ENCODE measurements at regions not wholly inside any gene's neighbourhood (a gene's known extent, or its start where the extent isn't known, plus 50 kb on each side); places are given as distances from the start of the nearest gene placed in this dataset.
"Not testable (repeated sequence)": the region's sequence is repeated elsewhere in the genome, so short reads cannot be mapped to it uniquely, and the experiment has no call there.

DNA sequence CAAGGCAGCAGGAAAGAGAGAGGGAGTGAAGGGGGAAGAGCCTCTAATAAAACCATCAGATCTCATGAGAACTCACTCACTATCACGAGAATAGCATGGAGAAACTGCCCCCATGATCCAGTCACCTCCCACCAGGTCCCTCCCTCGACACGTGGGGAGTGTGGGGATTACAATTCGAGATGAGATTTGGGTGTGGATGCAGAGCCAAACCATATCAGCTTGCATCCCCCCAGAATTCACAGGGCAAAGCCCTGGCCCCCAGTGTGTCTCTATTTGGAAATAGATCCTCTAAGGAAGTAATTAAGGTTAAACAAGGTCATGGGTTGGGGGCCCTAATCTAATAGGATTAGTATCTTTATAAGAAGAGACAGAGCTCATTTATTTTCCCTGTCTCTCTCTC lies 56.1 kb upstream of the TCL1A start (continued):
- TF ChIP-seq ZNF609 (CRISPR knock-in tag; IDR thresholded peaks at IDR 0.05; ENCODE audit: borderline replicate concordance) (no peak), ZC3H4 (CRISPR knock-in tag; IDR thresholded peaks at IDR 0.05; ENCODE audit: borderline replicate concordance) (no peak)

GRCh38 chr14:95769431-95769830 lies 55.5 kb upstream of the TCL1A start:
- DNase-seq (ENCODE audit: extremely low read depth in 1 of 4, low spot score in 3 of 4); H3K4me3 ChIP-seq; H3K4me1 ChIP-seq (replicated peaks in 1 of 2; ENCODE audit: control insufficient read depth in 2 of 2, insufficient read depth in 2 of 2, low read length in 2 of 2); H3K36me3 ChIP-seq (ENCODE audit: control insufficient read depth, insufficient read depth, low read length); H3K9ac ChIP-seq (ENCODE audit: insufficient read depth in 1 of 2, low read depth in 2 of 2, low read length in 2 of 2); POLR2A ChIA-PET; H3K9me1 ChIP-seq (ENCODE audit: control insufficient read depth, insufficient read depth, low read length); H3K27me3 ChIP-seq (ENCODE audit: control insufficient read depth in 2 of 2, insufficient read depth in 2 of 2, low read length in 2 of 2); H2AFZ ChIP-seq (ENCODE audit: low read depth, low read length); in situ Hi-C loops (cut with MboI); H3K79me2 ChIP-seq (ENCODE audit: control insufficient read depth, insufficient read depth, low read length); intact Hi-C loops (cut with micrococcal nuclease); H4K20me1 ChIP-seq (replicated peaks; ENCODE audit: control insufficient read depth, insufficient read depth, low read length); H3K27ac ChIP-seq (ENCODE audit: extremely low read depth, low read depth, low read length); FAIRE-seq; BruUV-seq (replicated peaks); CTCF ChIA-PET (ENCODE audit: low intra/inter-chr PET ratio); H3K4me2 ChIP-seq (ENCODE audit: insufficient read depth, low read length); ATAC-seq; H3K9me3 ChIP-seq (replicated peaks; ENCODE audit: control insufficient read depth, insufficient read depth, low read depth, low read length): not testable (repeated sequence)
- WGBS (ENCODE audit: insufficient coverage, low coverage, missing lambda C conversion rate): 2% methylated on average over 5 of the region's 5 CpGs

Data from K562 (cell line).